ENCODE measurements at regions not wholly inside any gene's neighbourhood (a gene's known extent, or its start where the extent isn't known, plus 50 kb on each side); places are given as distances from the start of the nearest gene placed in this dataset.

DNA sequence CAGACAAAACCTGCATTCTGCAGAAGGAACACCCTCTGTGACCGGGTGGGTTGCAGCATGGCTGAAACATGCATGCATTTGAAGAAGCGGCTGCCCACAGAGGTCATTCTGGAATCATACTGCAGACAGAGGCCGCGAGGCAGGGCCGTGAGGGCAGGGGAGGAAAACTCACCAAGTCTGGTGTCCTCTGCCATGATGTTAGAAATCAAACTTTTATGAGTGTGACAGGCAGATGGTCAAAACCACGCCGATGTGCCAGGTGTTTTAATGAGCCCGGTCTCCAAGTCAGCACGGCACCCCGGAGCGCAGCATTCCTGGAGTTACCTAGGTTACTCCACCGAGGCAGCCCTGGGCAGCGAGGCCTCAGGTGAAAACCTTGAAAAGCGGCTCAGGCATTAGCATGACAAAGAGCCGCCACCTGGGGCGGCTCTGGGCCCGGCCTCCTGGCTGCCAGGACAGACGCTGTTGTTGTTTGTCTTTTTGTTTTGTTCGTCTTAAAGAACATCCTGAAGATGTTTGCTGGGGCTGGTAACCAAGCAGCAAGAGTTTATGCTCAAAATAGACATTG, 255.6 kb downstream of the ERMARD start:
- Histone ChIP-seq H2AFZ (ENCODE audit: low read length) (no peak overlapping the region), H3K14ac (ENCODE audit: insufficient read length) (no peak overlapping the region)
- TF ChIP-seq TAF7 (optimal IDR thresholded peaks at IDR 0.05; ENCODE audit: borderline replicate concordance, low read depth, low read length): no peak
- peak; percentile 93 for TF ChIP-seq POU5F1 (IDR thresholded peaks at IDR 0.05; ENCODE audit: low read depth, low read length)
- TF ChIP-seq SAP30 (IDR thresholded peaks at IDR 0.05; ENCODE audit: insufficient read depth, insufficient replicate concordance, low read length): no peak
- no peak for TF ChIP-seq CTBP2 (IDR thresholded peaks at IDR 0.05; ENCODE audit: borderline replicate concordance, insufficient read depth, insufficient read length, low read length)
- peak in 1 of 2 experiments; percentile 88; a peak in 1 of 3 replicates for TF ChIP-seq EP300 (IDR thresholded peaks at IDR 0.05; ENCODE audit: borderline replicate concordance in 1 of 2, low read depth in 2 of 2, low read length in 2 of 2)
- TF ChIP-seq RXRA (IDR thresholded peaks at IDR 0.05; ENCODE audit: insufficient read depth, low read depth, low read length): no peak
- TF ChIP-seq CREB1 (IDR thresholded peaks at IDR 0.05): no peak

More for the DNA sequence above, 255.6 kb downstream of the ERMARD start:
- Histone ChIP-seq H3K4me1 (replicated peaks in 1 of 4; ENCODE audit: control insufficient read depth in 3 of 4, insufficient read depth in 4 of 4, low read length in 3 of 4) (peaks cover 17 to 30% (median 25%) of the 10 kb centered on the region in 4 experiments), H2BK5ac (ENCODE audit: low read depth, low read length) (peak overlapping the region; percentile 93), H4K20me1 (replicated peaks in 1 of 2; ENCODE audit: control insufficient read depth in 1 of 2, insufficient read depth in 2 of 2, low read length in 2 of 2) (no peaks in the 10 kb centered on the region), H3K27me3 (replicated peaks in 1 of 4; ENCODE audit: control insufficient read depth in 3 of 4, extremely low read depth in 1 of 4, insufficient read depth in 3 of 4, low read length in 3 of 4) (peaks cover 0 to 6% (median 4%) of the 10 kb centered on the region in 4 experiments; a peak in 5 of 7 replicates), H2BK12ac (ENCODE audit: low read depth, low read length) (peak overlapping the region; percentile 100), H4K8ac (ENCODE audit: extremely low read depth, insufficient read depth, low read length) (no peak overlapping the region; the same call in 1 of the 2 replicates), H2AK5ac (ENCODE audit: low read depth, low read length) (peak overlapping the region; percentile 85; the same call in 1 of the 2 replicates), H3K27ac (ENCODE audit: low read depth, low read length) (peak overlapping the region; percentile 77), H3K4me2 (ENCODE audit: insufficient read depth in 1 of 2, low read depth in 2 of 2, low read length in 2 of 2) (peak overlapping the region; percentile 73 to 80), H2BK15ac (ENCODE audit: low read length) (peak overlapping the region; percentile 88; the same call in 1 of the 2 replicates), H3K9ac (replicated peaks in 1 of 4; ENCODE audit: extremely low read depth in 1 of 4, low read depth in 3 of 4, low read length in 3 of 4) (peak overlapping the region in 2 of 4 experiments; percentile 2 to 36; a peak in 3 of 7 replicates), H3K4me3 (ENCODE audit: extremely low read depth in 1 of 4, insufficient read depth in 2 of 4, low read depth in 3 of 4, low read length in 4 of 4) (peak overlapping the region in 3 of 4 experiments; percentile 23 to 45 (median 44); a peak in 5 of 8 replicates), H3K4ac (replicated peaks; ENCODE audit: insufficient read length, low read depth, low read length) (peak overlapping the region; percentile 88), H3K36me3 (ENCODE audit: control insufficient read depth in 2 of 4, insufficient read depth in 4 of 4, low read length in 3 of 4) (peaks cover 0 to 4% (median 0%) of the 10 kb centered on the region in 4 experiments; a peak in 1 of 8 replicates), H3K18ac (ENCODE audit: extremely low read depth, low read length) (peak overlapping the region; percentile 96), H2BK120ac (replicated peaks; ENCODE audit: low read depth, low read length) (peak overlapping the region; percentile 91), H3K23me2 (ENCODE audit: low read depth, low read length) (peaks cover 3% of the 10 kb centered on the region; the same call in 1 of the 2 replicates), H3K79me2 (ENCODE audit: control insufficient read depth in 1 of 2, insufficient read depth in 2 of 2, low read length in 2 of 2) (no peaks in the 10 kb centered on the region), H3K79me1 (ENCODE audit: low read depth, low read length) (no peaks in the 10 kb centered on the region), H4K91ac (replicated peaks; ENCODE audit: insufficient read length, low read length) (peak overlapping the region; percentile 97), H3K56ac (replicated peaks; ENCODE audit: insufficient read length, low read depth, low read length) (no peak overlapping the region), H2BK20ac (ENCODE audit: low read length) (peak overlapping the region; percentile 100), H3K23ac (ENCODE audit: insufficient read length) (no peak overlapping the region), H3K9me3 (ENCODE audit: insufficient read depth in 2 of 2, low read depth in 1 of 2, low read length in 1 of 2) (peaks cover 29 to 36% of the 10 kb centered on the region in 2 experiments), H4K5ac (ENCODE audit: insufficient read length, low read depth, low read length) (peak overlapping the region; percentile 15)
- DNase-seq (ENCODE audit: low read depth in 1 of 2, low spot score in 2 of 2) (peak; percentile 82 to 86), FAIRE-seq (no peak)
- ChIA-PET CTCF (ENCODE audit: partially characterized antibody) (interaction anchor here (1.0 to 2.4 kb wide), 5 partner anchors 23 to 175 kb away, joined by 3 to 7 read pairs (median 3); no protein-coding TSS in a partner anchor), POLR2A (ENCODE audit: partially characterized antibody) (interaction anchor here (1.4 kb wide), 1 partner anchor 287 kb away, joined by 3 read pairs; no protein-coding TSS in a partner anchor)
- WGBS, 2 experiments (ENCODE audit: extremely low coverage in 1 of 2, insufficient coverage in 1 of 2, insufficient read length in 1 of 2, insufficient replicate concordance in 2 of 2, low coverage in 1 of 2, low lambda C conversion rate in 2 of 2, missing lambda C conversion rate in 1 of 2): 4% methylated on average over 19 of the region's 19 CpGs; no CpG with 5 or more reads in 1 of the 2 experiments

Measured in H1 (cell line).